ENCODE measurements at regions not wholly inside any gene's neighbourhood (a gene's known extent, or its start where the extent isn't known, plus 50 kb on each side); places are given as distances from the start of the nearest gene placed in this dataset.

GRCh38 chr3:194054016-194054415, 81.9 kb upstream of the HES1 start:
- no peak overlapping the region for H3K23ac ChIP-seq (ENCODE audit: insufficient read length)
- no peak overlapping the region for H4K5ac ChIP-seq (ENCODE audit: insufficient read length, low read depth, low read length)
- 0 out of 4 replicates have a peak overlapping the region, but pooled peaks of 1 of the 2 experiments have one; percentile 5 for H3K4me2 ChIP-seq (ENCODE audit: insufficient read depth in 1 of 2, low read depth in 2 of 2, low read length in 2 of 2)
- H2BK120ac ChIP-seq (replicated peaks; ENCODE audit: low read depth, low read length): no peak overlapping the region
- no peak overlapping the region for H3K9ac ChIP-seq (replicated peaks in 1 of 4; ENCODE audit: extremely low read depth in 1 of 4, low read depth in 3 of 4, low read length in 3 of 4)
- H3K4me1 ChIP-seq (replicated peaks in 1 of 4; ENCODE audit: control insufficient read depth in 3 of 4, insufficient read depth in 4 of 4, low read length in 3 of 4): peaks cover 11 to 30% (median 23%) of the 10 kb centered on the region in 4 experiments
- TF ChIP-seq MAFK (IDR thresholded peaks at IDR 0.05; ENCODE audit: low read depth, low read length) (no peak), CEBPB (IDR thresholded peaks at IDR 0.05; ENCODE audit: low read depth, low read length) (no peak), HDAC2 (IDR thresholded peaks at IDR 0.05; ENCODE audit: borderline replicate concordance in 1 of 2, low read depth in 2 of 2, low read length in 2 of 2) (no peak), TCF12 (IDR thresholded peaks at IDR 0.05; ENCODE audit: low read depth, low read length) (no peak), TBP (IDR thresholded peaks at IDR 0.05; ENCODE audit: low read depth, low read length) (no peak), SIRT6 (IDR thresholded peaks at IDR 0.05; ENCODE audit: low read length) (no peak), TAF7 (optimal IDR thresholded peaks at IDR 0.05; ENCODE audit: borderline replicate concordance, low read depth, low read length) (no peak), CTCF (IDR thresholded peaks at IDR 0.05; ENCODE audit: control extremely low read depth in 1 of 3, insufficient read depth in 1 of 3, low read depth in 1 of 3, low read length in 3 of 3) (no peak), FOSL1 (IDR thresholded peaks at IDR 0.05; ENCODE audit: insufficient read depth, low read depth, low read length) (no peak)
- no peaks in the 10 kb centered on the region for H4K20me1 ChIP-seq (replicated peaks in 1 of 2; ENCODE audit: control insufficient read depth in 1 of 2, insufficient read depth in 2 of 2, low read length in 2 of 2)
- CTCF ChIA-PET (ENCODE audit: partially characterized antibody): interaction anchor here (0.7 to 2.2 kb wide), 5 partner anchors 72 to 273 kb away, joined by 3 to 4 read pairs (median 3); no protein-coding TSS in a partner anchor
- no peak overlapping the region for H3K4ac ChIP-seq (replicated peaks; ENCODE audit: insufficient read length, low read depth, low read length)
- H3K56ac ChIP-seq (replicated peaks; ENCODE audit: insufficient read length, low read depth, low read length): no peak overlapping the region
- no peak overlapping the region for H2AFZ ChIP-seq (ENCODE audit: low read length)
- 63% methylated on average over 2 of the region's 2 CpGs; no CpG with 5 or more reads in 1 of the 2 experiments for WGBS, 2 experiments (ENCODE audit: extremely low coverage in 1 of 2, insufficient coverage in 1 of 2, insufficient read length in 1 of 2, insufficient replicate concordance in 2 of 2, low coverage in 1 of 2, low lambda C conversion rate in 2 of 2, missing lambda C conversion rate in 1 of 2)
- H3K27me3 ChIP-seq (replicated peaks in 1 of 4; ENCODE audit: control insufficient read depth in 3 of 4, extremely low read depth in 1 of 4, insufficient read depth in 3 of 4, low read length in 3 of 4): peaks cover 0 to 11% (median 7%) of the 10 kb centered on the region in 4 experiments; a peak in 5 of 7 replicates
- DNase-seq (ENCODE audit: low read depth in 1 of 2, low spot score in 2 of 2) (no peak), FAIRE-seq (no peak)
- POLR2A ChIA-PET (ENCODE audit: partially characterized antibody): no interaction called here
- H3K9me3 ChIP-seq (ENCODE audit: insufficient read depth in 2 of 2, low read depth in 1 of 2, low read length in 1 of 2): peaks cover 16 to 21% of the 10 kb centered on the region in 2 experiments; a peak in 3 of 4 replicates
- no peaks in the 10 kb centered on the region for H3K79me1 ChIP-seq (ENCODE audit: low read depth, low read length)
- H2BK20ac ChIP-seq (ENCODE audit: low read length): no peak overlapping the region
- no peak overlapping the region for H3K14ac ChIP-seq (ENCODE audit: insufficient read length)
- no peaks in the 10 kb centered on the region for H3K36me3 ChIP-seq (ENCODE audit: control insufficient read depth in 2 of 4, insufficient read depth in 4 of 4, low read length in 3 of 4)
- H2BK15ac ChIP-seq (ENCODE audit: low read length): no peak overlapping the region
- H4K91ac ChIP-seq (replicated peaks; ENCODE audit: insufficient read length, low read length): no peak overlapping the region
- H3K79me2 ChIP-seq (ENCODE audit: control insufficient read depth in 1 of 2, insufficient read depth in 2 of 2, low read length in 2 of 2): no peaks in the 10 kb centered on the region
- no peak overlapping the region for H2BK5ac ChIP-seq (ENCODE audit: low read depth, low read length)
- no peak overlapping the region for H3K4me3 ChIP-seq (ENCODE audit: extremely low read depth in 1 of 4, insufficient read depth in 2 of 4, low read depth in 3 of 4, low read length in 4 of 4)
- H4K8ac ChIP-seq (ENCODE audit: extremely low read depth, insufficient read depth, low read length): no peak overlapping the region
- H2AK5ac ChIP-seq (ENCODE audit: low read depth, low read length): no peak overlapping the region
- H3K18ac ChIP-seq (ENCODE audit: extremely low read depth, low read length): no peak overlapping the region
- no peak overlapping the region for H2BK12ac ChIP-seq (ENCODE audit: low read depth, low read length)
- no peak overlapping the region for H3K27ac ChIP-seq (ENCODE audit: low read depth, low read length)
- H3K23me2 ChIP-seq (ENCODE audit: low read depth, low read length): no peaks in the 10 kb centered on the region

Measured in H1 (cell line).